Smooth muscle cell of the brain vasculature (primary cell): ENCODE measurements at regions not wholly inside any gene's neighbourhood (a gene's known extent, or its start where the extent isn't known, plus 50 kb on each side); places are given as distances from the start of the nearest gene placed in this dataset.

ENCODE experiments used
- DNase-seq: peaks from one replicate; pipeline ENCODE4 v3.0.0-alpha.2; 2012; ENCODE audit warnings: low read depth, low spot score

DNA sequence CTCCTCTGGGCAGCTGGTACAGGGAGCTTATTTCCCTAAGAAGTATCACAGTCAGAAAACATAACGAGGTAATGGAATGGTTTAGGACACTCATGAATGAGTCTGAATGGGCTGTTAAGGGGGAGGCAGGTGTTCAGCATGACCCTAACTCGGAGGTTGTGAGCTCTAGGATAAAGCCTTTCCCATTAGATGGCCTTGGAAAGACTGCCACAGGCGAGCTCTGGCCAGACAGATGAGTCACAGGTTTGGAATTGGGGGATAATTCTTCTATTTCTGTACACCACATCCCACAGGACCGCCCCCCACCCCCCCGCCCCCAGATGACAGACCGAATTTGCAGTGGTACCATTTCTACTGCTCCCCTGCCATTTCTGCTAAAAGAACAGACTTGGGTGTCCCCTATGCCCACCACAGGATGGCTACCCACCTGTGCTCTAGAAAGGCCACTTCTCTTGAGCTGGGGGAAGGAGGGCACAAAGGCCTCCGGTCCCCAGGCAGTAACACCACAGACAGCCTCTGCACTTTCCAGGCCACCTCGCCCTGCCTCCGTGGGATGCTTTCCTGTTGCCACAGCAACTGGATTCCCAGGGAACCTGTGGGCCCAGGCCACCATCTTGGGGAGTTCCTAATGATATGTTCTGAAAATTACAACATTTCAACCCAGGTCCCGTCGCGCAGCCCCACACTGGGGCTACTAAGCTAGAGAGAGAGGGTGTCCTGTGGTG is 76.7 kb downstream of the TRIM29 start:
- DNase-seq: no peak

DNA sequence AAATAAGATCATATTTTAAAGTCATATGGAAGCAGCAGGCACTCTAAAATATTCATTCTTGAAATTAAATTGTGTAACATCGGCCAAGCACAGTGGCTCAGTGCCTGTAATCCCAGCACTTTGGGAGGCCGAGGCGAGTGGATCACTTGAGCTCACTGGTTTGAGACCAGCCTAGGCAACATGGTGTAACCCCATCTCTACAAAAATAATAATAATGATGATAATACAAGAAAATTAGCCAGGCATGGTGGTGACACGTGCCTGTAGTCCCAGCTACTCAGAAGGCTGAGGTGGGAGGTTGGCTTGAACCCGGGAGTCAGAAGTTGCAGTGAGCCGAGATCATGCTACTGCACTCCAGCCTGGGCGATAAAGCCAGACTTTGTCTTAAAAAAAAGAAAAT is 77.4 kb downstream of the TRIM29 start:
- no peak for DNase-seq

DNA sequence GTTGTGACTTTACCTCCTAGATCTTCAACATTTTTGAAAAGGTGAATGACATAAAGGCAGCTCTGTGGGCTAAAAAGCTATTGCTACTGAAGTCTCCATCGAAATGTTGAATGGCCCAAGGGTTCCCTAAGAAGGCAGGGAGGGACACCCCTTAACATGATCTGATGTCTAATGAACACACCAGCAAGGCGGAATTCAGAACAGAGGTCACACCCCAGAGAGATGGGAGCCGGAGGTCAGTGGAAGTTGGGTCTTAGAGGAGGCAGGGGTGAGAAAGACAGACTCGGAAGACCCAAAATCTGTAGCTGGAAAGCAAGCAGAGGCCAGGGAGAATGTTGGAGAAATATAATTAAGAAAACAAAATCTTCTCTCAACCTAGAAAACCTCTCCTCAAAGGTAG is 79.0 kb downstream of the TRIM29 start:
- DNase-seq: no peak

DNA sequence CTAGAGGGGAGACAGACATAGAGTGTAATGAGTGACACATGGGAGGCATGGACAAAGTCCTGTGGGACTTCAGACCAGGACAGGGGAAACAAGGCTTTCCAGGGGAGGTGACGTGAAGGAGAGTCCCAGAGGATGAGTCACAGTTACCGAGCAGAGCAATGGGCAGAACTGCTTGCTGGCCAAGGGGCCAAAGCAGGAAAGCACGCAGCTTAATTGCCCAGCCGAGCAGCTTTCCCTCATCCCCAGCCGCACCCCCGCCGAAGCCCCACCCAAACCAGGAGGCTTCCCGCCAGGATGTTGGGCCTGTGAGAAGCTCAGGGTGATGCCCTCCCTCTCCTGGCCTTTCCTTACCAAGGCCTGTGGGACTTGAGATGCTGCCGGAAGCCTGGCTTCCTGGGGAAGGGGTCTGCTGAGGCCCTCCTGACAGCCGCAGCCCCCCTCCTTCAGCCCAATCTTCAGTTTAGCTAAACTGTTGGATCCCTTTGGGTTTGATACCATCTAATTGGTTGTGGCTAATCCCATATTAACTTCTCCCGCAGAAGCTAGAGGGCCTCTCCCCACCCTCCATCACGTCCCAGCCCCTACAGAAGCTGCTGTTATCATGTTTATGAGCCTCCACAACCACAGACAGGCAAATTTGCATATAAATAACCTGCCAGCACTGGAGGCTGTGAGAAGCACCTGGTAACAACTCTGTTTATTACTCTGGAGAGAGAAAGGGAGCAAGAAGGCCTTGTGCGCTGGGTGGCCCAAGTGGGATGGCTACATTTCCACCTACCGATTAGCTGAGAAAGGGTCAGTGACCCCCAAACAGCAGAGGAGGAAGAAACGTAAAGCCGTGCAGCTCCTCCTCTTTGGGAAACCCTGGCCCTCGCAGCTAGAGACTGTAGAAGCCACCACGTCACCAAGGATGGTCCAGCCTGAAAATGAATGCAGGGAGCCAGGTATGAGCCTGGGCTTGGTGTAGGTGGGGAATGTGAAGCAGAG is 80.0 kb downstream of the TRIM29 start:
- DNase-seq: no peak

DNA sequence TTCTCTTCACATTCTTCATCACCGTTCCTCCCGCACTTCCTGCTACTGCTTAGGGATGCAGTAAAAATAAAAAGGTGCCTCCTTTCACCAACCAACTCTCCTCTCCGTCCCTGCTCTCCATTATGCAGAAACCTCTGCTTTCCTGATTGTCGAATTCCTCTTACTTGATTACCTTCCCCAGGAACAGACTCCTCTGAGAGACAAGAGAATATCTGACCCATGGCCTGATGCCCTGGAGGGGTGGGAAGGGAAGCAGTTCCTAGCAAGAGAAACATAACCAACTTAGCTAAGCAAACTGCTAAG is 80.9 kb downstream of the TRIM29 start:
- DNase-seq: no peak

DNA sequence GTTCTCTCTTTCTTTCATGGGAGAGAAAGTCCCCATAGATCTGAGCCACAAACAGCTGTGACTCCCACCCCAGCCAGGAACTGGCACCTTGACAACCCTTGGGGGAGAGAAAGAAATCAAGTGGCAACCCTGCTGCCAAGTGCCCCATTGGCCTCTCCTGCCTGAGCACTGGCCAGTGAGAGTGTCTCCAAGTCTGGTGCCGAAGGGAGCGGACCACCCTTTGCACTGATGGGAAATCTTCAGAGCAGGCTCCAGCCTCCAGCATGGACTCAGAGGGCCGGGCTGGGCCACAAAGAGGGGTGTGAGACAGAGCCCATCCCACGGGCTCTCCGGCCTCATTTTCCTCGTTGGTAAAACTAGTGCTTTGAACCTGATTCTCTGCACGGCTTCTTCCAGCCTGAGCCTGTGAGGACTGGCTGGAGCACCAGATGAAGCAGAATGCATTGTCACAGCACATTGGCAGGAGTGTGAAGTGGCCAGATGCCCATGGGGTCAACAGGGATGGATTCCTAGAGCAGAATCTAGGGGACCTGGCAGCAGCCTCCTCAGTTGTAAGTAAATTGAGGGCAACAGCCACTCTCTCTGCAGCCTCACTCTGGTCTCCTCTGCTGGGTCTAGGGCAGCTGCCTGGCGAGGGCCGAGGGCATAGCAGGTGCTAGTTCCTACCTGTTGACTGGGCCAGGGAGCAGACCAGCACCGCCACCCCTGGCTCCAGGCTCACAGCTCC is 81.4 kb downstream of the TRIM29 start:
- DNase-seq: no peak

DNA sequence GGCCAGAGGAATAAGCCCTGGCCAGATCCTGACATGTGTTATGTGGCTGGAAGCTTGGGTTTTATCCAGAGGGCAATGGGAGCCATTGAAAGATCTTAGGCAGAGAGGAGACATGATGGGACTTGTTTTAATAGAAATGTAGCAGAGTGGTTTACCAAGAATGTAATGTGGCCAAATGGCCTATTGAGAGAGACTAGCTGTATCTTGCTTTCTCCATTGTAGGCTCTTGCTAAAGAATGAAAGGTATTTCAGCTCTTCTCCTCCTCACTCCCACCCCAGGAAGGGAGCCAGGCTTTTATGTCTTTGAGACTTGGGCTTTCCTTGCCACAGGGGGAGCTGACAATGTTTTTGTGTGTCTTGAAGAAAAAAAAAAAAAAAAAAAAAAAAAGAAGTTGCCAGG is 82.3 kb downstream of the TRIM29 start:
- no peak for DNase-seq

DNA sequence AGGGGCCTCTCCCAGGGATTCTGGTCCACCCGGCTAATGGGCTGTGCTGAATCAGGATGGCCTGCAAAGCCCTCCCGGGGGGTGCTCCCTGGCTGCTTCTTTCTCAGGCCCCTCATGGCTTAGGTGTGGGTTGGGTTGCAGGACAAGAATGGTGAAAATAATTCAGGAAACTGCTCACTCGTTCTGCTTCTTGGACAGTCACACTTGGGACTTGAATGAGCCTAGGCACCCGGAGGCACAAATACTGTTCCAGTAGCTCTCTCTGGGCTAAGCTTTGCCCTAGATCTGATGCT is 83.2 kb downstream of the TRIM29 start:
- no peak for DNase-seq

DNA sequence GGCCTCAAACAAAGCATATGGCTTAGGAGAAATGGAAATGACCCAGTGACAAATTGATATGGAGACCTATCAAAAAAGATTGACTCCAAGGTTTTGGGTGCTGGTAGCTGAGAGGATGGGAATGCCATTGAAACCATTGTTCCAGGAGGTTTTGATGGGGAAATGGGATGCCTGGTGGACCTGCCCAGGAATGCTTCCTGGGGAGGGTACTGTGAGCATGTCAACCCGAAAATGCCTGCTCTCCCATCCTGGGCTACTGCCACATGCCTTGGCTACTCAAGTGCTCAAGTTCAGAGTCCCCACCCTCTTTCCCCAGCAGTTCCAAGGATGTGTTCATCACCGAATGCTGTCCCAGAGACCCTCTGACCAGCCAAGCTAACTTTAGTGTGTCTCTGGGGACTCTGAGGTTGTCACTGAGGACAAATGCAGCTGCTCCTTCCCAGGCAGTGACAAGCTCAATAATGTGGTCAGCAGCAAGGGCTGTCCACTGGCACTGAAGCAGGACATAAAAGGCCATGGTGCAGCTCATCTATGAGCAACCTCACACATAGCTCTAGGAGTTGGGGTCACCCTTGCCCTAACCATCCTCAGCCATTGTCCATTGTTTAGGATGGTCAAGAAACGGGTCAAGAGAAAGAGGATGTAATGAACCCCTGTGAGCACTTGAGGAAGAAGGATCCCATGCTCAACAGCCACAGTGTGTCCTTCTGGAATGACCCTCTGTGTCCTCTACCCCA is 83.7 kb downstream of the TRIM29 start:
- no peak for DNase-seq

DNA sequence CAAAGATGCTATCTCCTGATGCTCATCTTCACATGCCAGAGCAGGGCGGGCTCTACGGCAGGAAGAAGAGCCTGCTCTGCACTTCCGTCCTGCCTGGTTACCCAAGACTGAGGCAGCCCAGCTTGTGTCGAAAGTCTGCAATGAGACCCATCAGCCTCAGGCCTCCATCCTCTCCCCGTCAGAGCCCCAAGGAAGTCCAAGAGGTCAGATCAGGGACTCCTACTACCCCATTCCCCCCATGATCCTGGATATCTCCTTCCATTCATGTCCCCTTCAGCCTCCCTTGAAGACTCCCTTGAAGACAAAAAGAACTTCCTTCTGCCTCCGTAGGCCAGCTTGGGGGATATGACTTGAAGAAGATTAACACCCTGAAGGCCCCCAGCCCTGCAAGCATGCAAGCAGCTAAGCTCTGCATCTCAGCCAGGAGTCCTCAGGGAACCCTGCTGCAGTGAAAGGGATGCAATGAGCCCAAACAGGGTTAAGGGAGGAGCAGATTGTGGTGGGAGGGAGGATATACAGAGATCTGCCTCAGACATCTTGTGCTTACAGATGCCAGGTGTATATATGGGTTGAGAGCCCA is 85.6 kb downstream of the TRIM29 start:
- no peak for DNase-seq

DNA sequence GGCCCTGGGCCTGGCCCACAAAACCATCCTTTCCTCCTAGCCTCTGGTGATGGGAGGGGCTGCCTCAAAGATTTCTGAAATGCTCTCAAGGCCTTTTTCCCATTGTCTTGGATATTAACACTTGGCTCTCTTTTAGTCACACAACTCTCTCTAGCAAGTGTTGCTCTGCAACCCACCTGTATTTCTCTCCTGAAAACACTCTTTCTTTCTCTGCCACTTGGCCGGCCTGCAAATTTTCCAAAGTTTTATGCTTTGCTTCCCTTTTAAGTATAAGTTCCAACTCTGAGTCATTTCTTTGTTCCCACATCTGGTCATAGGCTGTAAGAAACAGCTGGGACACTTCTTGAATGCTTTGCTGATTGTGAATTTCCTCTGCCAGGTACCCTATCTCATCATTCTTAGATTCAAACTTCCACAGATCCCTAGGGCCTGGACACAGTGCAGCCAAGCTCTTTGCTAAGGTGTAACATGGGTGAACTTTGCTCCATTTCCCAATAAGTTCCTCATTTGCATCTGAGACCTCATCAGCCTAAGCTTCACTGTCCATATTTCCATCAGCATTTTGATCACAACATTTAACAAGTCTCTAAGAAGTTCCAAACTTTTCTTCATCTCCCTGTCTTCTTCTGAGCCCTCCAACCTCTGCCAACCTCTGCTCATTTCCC is 93.8 kb downstream of the TRIM29 start:
- DNase-seq: no peak

DNA sequence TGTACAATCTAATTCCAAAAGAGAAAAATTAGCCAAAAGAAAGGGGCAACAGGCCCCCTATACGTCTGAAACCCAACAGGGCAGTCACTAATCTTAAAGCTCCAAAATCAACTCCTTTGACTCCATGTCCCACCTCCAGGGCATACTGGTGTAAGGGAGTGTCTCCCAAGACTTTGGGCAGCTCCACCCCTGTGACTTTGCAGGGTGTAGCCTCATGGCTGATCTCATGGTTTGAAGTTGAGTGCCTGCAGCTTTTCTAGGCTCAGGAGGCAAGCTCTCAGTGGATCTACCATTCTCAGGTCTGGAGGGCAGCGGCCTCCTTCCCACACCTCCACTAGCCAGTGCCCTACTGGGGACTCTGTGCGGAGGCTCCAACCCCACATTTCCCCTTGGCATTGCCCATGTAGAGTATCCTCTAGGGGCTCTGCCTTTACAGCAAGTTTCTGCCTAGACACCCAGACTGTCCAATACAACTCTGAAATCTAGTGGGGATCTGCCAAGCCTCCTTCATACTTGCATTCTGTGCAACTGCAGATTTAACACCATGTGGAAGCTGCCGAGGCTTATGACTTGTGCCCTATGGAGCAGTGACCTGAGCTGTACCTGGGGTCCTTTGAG is 94.5 kb downstream of the TRIM29 start:
- no peak for DNase-seq

DNA sequence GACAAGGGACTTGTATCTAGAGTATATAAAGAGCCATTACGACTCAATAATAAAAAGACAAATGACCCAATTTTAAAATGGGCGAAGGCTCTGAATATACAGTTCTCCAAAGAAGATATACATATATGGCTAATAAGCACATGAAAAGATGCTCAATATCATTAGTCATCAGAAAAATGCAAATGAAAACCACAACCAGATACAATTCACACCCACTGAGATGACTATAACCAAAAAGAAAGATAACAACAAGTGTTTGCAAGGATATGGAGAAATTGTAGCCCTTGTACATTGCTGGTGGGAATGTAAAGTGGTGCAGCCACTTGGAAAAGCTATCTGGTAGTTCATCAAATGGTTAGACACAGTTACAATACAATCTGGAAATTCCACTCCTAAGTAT is 96.3 kb downstream of the TRIM29 start:
- no peak for DNase-seq

DNA sequence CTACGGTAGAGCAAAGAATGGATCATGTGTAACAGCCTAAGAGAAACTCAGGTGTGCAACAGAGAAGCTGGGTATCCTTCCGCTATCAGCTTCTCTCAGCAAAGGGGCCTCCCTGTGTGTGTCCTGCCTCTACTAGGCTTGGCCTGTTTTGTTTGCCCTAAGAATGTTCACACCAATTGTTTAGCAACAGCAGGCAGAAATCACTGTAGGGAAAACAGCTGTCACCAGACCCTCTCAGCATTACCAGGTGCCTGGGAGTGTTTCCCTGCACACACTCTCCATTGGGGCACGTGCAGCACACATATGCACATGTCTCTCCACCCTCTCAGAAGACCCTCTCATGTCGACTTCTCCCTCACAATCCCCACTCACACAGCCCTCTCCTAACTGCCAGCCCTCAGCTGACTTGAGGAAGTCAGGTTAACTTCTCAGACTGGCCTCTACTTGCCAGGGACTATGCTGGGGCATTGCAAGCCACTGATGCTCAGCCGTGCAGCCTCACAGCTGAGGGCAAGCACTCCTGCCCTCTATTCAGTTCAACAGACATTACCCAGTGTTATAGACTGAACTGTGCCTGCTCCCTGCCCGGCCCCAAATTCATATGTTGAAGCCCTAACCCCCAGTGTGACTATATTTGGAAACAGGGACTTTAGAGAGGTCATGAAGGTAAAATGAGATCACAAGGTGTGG is 97.6 kb downstream of the TRIM29 start:
- no peak for DNase-seq

DNA sequence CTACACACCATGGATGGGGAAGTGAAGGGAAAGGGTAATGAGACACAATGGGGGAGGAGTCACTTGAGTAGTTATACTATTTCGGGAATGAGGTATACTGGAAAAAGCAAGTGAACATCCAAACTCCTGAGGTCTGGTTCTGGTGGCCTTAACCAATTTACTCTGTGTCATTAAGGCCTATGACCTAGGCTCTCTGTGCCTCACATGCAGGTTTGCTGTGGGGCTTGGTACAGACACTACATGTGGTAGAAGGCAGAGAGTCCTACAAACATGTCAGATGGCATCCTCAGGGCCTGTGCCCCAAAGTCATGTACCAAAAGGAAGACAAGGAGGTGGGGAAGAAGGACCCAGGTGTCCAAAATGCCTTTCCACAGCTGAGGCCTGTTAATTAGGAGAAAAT is 98.9 kb downstream of the TRIM29 start:
- no peak for DNase-seq

DNA sequence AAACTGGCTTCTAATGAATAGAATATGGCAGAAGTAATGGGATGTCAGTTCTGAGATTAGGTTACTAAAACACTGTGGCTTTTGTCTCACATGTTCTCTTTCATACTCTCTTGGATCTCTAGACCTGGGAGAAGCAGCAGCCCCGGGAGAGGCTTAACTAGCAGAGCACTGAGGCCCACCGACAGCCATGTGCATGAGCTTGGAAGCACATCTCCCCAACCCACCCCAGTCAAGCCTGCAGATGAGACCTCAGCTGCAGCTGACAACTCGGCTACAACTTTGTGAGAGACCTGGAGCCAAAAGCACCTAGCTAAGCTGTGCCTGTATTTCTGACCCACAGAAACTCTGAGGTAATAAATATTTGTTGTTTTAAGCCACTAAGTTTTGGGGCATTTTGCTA is 100.8 kb downstream of the TRIM29 start:
- DNase-seq: no peak

DNA sequence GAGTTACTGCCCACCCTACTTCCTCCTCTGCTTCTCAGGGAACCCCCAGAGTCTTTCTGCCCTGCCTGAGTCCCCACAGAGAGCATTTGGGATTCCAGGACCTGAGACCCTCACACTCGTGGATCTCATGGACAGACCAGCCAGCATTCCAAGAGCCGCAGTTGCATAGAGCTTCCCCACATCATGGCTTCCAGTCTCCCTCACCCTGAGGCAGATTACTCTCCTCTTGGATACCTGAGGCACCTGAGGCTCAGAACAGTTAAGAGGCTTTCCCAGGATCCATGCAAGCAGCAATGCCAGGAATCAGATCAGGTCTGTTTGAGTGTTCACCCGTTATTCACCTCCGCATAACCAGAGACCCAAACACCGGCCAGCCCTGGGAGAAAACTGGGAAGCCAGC is 102.2 kb downstream of the TRIM29 start:
- DNase-seq: no peak

DNA sequence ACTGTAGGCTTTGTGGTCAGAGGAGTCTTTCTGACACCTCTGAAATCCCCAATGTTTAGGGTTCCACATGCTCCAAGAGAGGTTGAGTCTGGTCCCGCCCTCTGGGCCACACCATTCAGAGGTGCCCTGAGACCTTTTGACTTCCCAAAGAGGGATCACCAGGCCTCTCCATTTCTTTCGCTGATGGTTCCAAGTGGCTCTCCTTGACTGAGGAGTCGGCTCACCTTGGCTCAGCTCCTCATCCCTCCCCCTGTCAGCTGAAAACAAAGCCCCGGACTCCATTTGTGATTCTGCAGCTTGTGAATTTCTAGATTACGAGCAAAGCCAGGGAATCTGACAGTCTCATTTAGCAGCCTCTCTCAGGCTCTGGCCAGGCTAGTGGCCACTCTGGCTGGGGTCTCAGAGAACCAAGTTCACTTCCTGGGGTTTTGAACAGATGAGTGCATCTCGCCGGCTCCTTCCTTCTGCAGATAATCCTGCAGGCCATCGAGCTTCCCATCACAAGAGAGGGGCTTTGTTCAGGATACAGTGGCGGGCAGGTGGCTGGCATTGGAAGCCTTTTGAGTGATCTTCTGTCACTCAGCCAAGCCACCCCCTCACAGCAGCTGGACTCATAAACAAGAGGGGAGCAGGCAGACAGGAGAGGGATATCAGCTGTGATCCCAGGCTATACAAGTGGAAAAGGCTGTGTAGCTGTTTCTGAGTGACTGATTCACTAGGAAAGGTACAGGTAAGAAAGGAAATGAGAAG is 102.9 kb downstream of the TRIM29 start:
- DNase-seq: no peak

DNA sequence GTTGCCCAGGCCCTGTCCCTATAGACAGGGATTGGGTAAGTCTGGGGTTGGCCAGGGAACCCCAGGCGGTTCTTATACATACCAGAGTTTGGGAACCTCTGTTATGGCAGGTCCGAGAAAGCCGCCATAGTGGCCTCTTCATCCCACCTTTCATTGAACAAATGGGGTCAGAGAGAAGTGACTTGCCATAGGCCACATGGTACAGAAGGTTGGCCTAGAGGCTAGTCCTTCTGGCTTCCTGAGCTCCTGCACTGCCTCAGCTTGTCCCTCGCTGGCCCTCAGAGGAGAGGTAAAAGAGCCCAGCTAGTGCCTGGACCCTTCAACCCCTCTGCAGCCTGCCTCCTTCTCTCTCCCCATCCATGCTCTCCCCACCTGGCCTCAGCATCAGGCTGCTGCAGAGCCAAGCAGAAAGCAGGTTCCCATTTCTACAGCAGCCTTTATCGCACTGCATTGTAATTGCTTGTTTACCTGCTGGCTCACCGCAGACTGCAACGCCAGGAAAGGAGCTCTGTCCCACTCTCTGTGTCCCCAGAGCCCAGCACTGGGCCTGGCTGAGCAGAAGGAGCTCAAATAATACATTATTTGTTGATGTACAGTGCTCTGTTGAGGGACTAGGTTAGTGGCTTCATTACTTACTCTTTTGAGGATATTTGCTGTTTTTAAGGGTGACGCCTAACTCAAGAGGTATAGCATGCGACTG is 103.6 kb downstream of the TRIM29 start:
- no peak for DNase-seq
